Ishikawa (cell line): ENCODE measurements at regions not wholly inside any gene's neighbourhood (a gene's known extent, or its start where the extent isn't known, plus 50 kb on each side); places are given as distances from the start of the nearest gene placed in this dataset.

Source experiments
- CREB1 ChIP-seq: IDR thresholded peaks from 2 replicates; pipeline ENCODE4 v1.6.1; 2012; ENCODE audit warnings: low read depth
- EP300 ChIP-seq: IDR thresholded peaks from 2 replicates; pipeline ENCODE4 v1.6.1; 2012; ENCODE audit warnings: borderline replicate concordance
- FOXM1 ChIP-seq: IDR thresholded peaks from 2 replicates; pipeline ENCODE4 v1.6.1; 2012; ENCODE audit warnings: low read depth, borderline replicate concordance
- REST ChIP-seq: IDR thresholded peaks from 2 replicates; pipeline ENCODE4 v1.6.1; 2012; ENCODE audit warnings: low read depth, mild to moderate bottlenecking

- TF ChIP-seq EP300 (no peak), REST (no peak), CREB1 (no peak), FOXM1 (no peak)
These were observed 126.4 kb upstream of the AHI1 start for GRCh38 chr6:135623979-135624378.
